Stomach smooth muscle (tissue), 2 donors: ENCODE measurements at regions not wholly inside any gene's neighbourhood (a gene's known extent, or its start where the extent isn't known, plus 50 kb on each side); places are given as distances from the start of the nearest gene placed in this dataset.
"Not testable (repeated sequence)": the region's sequence is repeated elsewhere in the genome, so short reads cannot be mapped to it uniquely, and the experiment has no call there.

Experiments
- H3K27ac ChIP-seq: one replicate; pipeline ENCODE4 v1.7.0; 2013; ENCODE audit warnings: mild to moderate bottlenecking, low read length, inconsistent platforms
- H3K27me3 ChIP-seq, 2 donors: one replicate each; pipeline ENCODE4 v1.7.0; 2013; ENCODE audit warnings: low read length in 2 of 2; ENCODE audit not compliant: insufficient read depth in 2 of 2, control insufficient read depth in 1 of 2
- H3K36me3 ChIP-seq, 2 donors: one replicate each; pipeline ENCODE4 v1.7.0; 2013; ENCODE audit warnings: low read length in 2 of 2; ENCODE audit not compliant: control insufficient read depth in 2 of 2, insufficient read depth in 2 of 2
- H3K4me1 ChIP-seq: one replicate; pipeline ENCODE4 v1.7.0; 2013; ENCODE audit warnings: low read length; ENCODE audit not compliant: control insufficient read depth, insufficient read depth
- H3K4me3 ChIP-seq, 2 donors: one replicate each; pipeline ENCODE4 v1.7.0; 2013; ENCODE audit warnings: low read length in 2 of 2
- H3K9ac ChIP-seq, 2 donors: one replicate each; pipeline ENCODE4 v1.7.0; 2013; ENCODE audit warnings: low read length in 2 of 2, mild to moderate bottlenecking in 1 of 2
- H3K9me3 ChIP-seq, 2 donors: one replicate each; pipeline ENCODE4 v1.7.0; 2013; ENCODE audit warnings: low read length in 2 of 2; ENCODE audit not compliant: control insufficient read depth in 2 of 2
- donor health status: healthy.
- donor health status: Pancreatic carcinoma.

DNA sequence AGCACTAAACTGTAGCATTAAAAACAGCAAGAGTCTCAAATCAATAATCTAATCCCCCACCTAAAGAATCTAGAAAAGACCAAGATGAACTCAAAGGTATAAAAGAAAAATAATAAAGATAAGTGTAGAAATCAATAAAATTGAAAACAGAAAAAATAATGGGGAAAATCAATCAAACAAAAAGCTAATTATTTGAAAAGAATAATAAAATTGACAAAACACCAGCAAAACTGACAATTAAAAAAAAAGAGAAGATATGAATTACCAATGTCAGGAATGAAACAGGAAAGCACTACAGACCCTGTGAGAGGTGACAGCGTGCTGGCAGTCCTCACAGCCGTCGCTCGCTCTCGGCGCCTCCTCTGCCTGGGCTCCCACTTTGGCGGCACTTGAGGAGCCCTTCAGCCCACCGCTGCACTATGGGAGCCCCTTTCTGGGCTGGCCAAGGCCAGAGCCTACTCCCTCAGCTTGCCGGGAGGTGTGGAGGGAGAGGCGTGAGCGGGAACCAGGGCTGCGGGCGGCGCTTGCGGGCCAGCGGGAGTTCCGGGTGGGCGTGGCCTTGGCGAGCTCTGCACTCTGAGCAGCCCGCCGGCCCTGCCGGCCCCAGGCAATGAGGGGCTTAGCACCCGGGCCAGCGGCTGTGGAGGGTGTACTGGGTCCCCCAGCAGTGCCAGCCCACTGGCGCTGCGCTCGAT lies 105.3 kb upstream of the HEY2 start:
- H3K27ac ChIP-seq, H3K4me3 ChIP-seq, H3K9me3 ChIP-seq, H3K36me3 ChIP-seq, H3K9ac ChIP-seq, H3K4me1 ChIP-seq, H3K27me3 ChIP-seq: not testable (repeated sequence)

DNA sequence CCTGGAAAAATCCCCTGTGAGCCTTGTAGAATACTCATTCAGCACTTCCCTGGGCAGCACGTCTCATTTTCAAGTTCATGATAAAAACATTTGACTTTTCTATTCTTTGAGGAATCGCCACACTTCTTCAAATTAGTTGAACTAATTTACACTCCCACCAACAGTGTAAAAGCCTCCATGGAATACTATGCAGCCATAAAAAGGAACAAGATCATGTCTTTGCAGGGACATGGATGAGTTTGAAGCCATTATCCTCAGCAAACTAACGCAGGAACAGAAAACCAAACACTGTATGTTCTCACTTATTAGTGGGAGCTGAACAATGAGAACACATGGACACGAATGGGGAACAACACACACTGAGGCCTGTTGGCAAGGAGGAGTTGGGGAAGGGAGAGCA lies 102.0 kb upstream of the HEY2 start:
- Histone ChIP-seq H3K9me3 (no peaks in the 10 kb centered on the region), H3K36me3 (no peaks in the 10 kb centered on the region), H3K27me3 (no peaks in the 10 kb centered on the region), H3K4me1 (no peaks in the 10 kb centered on the region), H3K27ac (no peak overlapping the region), H3K4me3 (no peak overlapping the region), H3K9ac (no peak overlapping the region)

DNA sequence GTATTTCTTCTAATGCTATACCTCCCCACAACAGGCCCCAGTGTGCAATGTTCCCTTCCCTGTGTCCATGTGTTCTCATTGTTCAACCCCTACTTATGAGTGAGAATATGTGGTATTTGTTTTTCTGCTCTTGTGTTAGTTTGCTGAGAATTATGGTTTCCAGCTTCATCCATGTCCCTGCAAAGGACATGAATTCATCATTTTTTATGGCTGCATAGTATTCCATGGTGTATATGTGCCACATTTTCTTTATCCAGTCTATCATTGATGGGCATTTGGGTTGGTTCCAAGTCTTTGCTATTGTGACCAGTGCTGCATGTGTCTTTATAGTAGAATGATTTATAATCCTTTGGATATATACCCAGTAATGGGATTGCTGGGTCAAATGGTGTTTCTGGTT lies 95.7 kb upstream of the HEY2 start:
- not testable (repeated sequence) for H3K36me3 ChIP-seq, H3K27me3 ChIP-seq, H3K4me3 ChIP-seq

DNA sequence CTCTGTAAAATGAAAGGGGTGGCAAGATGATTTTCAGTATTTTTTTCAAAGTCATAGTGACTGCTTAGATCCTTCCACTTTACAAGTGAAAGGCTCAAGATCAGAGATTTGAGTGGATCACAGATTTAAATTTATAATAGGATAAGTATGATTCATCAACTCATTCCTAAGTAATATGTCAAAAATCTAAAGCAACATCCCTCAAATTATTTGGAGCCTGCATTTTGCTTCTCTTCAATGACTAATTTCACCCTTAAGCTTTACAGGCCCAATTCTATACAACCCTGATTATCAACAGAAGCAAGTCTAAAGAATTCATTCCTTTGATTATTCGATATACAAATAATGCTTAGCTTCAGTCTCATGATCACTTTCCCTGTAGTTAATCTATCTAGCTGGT lies 93.9 kb upstream of the HEY2 start:
- Histone ChIP-seq H3K27me3 (no peaks in the 10 kb centered on the region), H3K4me1 (no peaks in the 10 kb centered on the region), H3K9ac (no peak overlapping the region), H3K4me3 (no peak overlapping the region), H3K27ac (no peak overlapping the region), H3K9me3 (no peaks in the 10 kb centered on the region), H3K36me3 (no peaks in the 10 kb centered on the region)

More for the DNA sequence above, 95.7 kb upstream of the HEY2 start:
- H3K4me1 ChIP-seq, H3K9ac ChIP-seq, H3K27ac ChIP-seq, H3K9me3 ChIP-seq: not testable (repeated sequence)

DNA sequence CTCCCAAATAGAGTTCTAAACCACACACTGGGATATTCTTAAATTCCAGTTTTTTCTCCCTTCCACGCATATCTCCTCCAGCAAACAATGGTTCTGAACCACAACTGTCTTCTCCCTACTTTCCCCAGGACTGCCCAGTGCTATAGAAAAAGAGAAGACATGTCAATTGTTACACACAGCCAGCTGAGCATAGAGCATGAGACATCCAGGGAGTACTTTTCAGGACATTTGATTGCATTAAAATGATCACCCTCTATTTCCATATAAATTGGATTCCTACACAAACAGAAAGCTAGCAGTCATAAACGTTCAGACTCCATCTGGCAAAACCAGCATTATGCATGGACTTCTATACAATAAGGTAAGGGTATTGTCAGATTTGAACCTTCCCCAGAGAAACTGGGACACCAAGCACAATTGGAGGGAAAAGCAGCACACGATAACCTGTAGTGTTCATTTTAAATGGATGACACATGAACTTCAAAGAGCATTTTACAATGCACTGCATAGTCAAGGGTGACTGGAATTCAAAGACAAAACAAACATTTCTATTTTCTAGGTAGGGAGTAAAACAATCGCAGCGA lies 93.1 kb upstream of the HEY2 start:
- no peaks in the 10 kb centered on the region for H3K27me3 ChIP-seq
- H3K9ac ChIP-seq, result no peak overlapping the region
- H3K9me3 ChIP-seq, result no peaks in the 10 kb centered on the region
- no peaks in the 10 kb centered on the region for H3K36me3 ChIP-seq
- no peaks in the 10 kb centered on the region for H3K4me1 ChIP-seq
- no peak overlapping the region for H3K27ac ChIP-seq
- H3K4me3 ChIP-seq, result no peak overlapping the region

DNA sequence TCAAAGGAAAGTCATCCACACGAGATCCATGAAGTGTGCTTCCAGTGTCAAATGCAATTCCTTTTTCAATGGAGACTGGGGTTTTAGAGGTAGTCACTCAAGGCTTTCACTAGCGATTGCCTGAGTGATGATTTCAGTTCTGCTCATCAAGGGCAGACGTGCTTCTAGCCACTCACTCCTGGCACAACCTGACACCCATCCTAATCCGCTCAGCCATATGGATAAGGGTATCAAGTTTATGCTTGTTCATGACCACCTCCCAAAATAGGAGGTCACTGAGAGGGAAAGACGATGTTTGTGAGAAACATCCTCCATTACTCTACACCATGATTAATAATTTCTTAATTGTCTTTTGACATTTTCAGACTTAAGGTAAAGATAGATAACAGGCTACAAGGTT lies 91.3 kb upstream of the HEY2 start:
- no peaks in the 10 kb centered on the region for H3K4me1 ChIP-seq
- no peaks in the 10 kb centered on the region for H3K27me3 ChIP-seq
- no peak overlapping the region for H3K4me3 ChIP-seq
- H3K27ac ChIP-seq, result no peak overlapping the region
- no peak overlapping the region for H3K9ac ChIP-seq
- no peaks in the 10 kb centered on the region for H3K36me3 ChIP-seq
- no peaks in the 10 kb centered on the region for H3K9me3 ChIP-seq

DNA sequence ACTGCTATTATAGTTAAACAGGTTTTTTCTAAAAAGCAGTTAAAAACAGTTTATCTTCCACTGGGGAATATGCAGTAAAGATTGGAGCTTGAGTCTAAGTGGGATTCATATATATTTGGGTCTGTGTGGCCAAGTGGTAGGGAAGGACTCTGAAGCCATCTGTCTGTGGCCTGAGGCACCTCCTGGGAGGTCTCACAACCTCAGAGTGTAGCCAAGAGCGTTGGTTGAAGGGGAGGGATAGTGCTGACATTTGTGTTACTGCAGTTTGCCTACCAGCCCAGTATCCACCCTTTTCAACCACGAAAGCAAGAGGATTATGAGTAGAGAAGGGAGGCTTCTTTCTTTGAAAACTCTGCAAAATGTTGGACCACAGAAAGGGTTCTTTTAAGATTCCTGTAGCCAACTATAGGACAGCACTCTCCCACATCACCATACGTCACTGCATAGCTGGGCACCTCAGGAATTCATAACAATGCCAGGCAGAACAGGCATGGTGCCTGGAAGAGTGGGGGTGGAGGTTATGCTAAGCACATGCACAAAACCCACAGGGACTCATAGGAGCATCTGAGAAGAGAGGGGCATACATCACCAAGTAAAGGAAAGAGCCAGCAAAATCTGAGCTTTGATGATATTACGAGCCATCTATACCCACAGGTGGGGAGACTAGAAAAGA lies 90.5 kb upstream of the HEY2 start:
- no peaks in the 10 kb centered on the region for H3K9me3 ChIP-seq
- H3K27me3 ChIP-seq, result no peaks in the 10 kb centered on the region
- H3K4me1 ChIP-seq, result no peaks in the 10 kb centered on the region
- H3K9ac ChIP-seq, result no peak overlapping the region
- H3K36me3 ChIP-seq, result no peaks in the 10 kb centered on the region
- H3K27ac ChIP-seq, result no peak overlapping the region
- no peak overlapping the region for H3K4me3 ChIP-seq

DNA sequence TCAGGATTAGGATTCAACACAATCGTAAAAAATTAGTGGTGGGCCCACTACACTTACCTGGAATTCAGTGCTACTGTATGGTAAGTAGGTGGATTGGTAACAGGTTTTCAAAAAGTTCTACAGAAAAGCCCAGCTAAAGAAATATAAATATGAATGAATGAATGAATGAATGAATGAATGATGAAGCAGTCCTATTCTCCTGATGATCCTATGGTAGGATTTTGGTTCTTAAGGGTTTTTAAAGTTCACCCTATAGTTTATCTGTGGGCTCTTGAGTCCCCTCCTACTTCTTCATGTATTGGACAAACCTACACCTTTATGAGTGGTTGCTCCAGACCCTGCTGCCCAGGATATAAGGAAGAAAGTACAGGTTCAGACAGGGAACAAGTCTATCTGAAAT lies 89.5 kb upstream of the HEY2 start:
- Histone ChIP-seq H3K4me3 (no peak overlapping the region), H3K27ac (no peak overlapping the region), H3K4me1 (no peaks in the 10 kb centered on the region), H3K36me3 (no peaks in the 10 kb centered on the region), H3K27me3 (no peaks in the 10 kb centered on the region), H3K9ac (no peak overlapping the region), H3K9me3 (no peaks in the 10 kb centered on the region)

DNA sequence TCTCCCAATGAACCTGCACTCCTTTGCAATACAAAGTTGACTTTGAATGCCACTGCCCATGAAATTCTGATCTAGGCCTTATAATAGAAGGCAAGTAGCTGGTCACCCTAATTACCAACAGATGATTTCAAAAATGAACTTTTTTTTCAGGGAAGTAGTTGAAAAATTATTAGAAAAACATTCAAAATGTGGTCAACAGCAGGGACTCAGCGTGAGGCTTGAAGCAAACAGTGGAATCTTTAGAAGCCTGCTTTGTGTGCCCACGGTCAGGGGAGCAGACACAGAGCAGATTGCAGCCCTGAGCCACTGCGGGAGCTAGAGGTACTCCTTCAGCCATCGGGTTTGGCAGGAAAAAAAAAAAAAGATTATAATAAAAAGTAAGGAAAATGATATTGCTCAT lies 87.1 kb upstream of the HEY2 start:
- Histone ChIP-seq H3K36me3 (no peaks in the 10 kb centered on the region), H3K27me3 (no peaks in the 10 kb centered on the region), H3K4me3 (no peak overlapping the region), H3K9ac (no peak overlapping the region), H3K9me3 (no peaks in the 10 kb centered on the region), H3K4me1 (no peaks in the 10 kb centered on the region), H3K27ac (no peak overlapping the region)

DNA sequence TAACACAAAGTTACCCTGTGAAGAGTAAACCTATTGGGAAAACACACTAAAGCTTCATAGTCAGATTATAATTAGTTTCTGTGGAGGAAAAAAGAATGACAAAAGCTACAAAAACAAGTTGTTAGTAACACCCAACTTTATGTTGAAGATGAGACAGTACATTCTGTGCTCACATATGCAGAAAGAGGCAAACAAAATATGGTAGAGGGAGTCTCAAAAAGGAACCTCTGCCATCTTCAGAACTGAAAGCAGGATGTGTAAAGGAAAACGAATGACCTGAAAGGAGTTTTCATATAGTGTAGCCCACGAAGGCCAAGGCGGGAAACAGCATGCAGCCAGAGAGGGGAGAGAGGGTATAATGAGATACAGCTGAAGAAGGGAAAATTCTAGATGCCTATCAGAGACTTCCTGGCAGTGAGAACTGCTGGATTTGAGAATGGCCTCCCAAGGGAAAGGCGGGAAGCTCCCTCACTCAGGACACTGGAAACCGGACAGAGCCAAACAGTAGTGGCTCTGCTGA lies 84.1 kb upstream of the HEY2 start:
- no peaks in the 10 kb centered on the region for H3K9me3 ChIP-seq
- no peaks in the 10 kb centered on the region for H3K27me3 ChIP-seq
- no peak overlapping the region for H3K9ac ChIP-seq
- no peak overlapping the region for H3K27ac ChIP-seq
- peaks cover 4% of the 10 kb centered on the region for H3K4me1 ChIP-seq
- H3K36me3 ChIP-seq, result no peaks in the 10 kb centered on the region
- H3K4me3 ChIP-seq, result no peak overlapping the region

DNA sequence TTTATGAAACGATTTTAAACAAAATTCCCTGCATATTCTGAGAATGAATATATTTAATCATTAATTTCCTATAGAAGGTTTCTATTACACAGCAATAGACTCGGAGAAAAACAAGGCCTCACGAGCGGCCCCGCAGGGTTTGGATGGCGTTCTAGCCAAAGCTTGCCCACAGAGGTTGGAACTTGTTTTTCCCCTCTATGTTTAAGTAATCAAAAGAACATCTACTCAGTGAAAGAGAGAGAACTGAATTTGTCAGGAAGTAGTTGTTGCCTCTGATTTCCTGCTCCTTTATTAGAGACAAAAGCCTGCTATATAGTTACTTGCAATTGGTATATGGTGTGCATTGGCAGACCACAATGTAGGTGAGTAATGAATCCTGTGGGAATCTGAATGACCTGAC lies 82.1 kb upstream of the HEY2 start:
- peaks cover 5% of the 10 kb centered on the region for H3K4me1 ChIP-seq
- no peak overlapping the region for H3K9ac ChIP-seq
- H3K27ac ChIP-seq, result no peak overlapping the region
- no peaks in the 10 kb centered on the region for H3K27me3 ChIP-seq
- H3K4me3 ChIP-seq, result no peak overlapping the region
- H3K9me3 ChIP-seq, result no peaks in the 10 kb centered on the region
- H3K36me3 ChIP-seq, result no peaks in the 10 kb centered on the region
